ENCODE measurements at regions not wholly inside any gene's neighbourhood (a gene's known extent, or its start where the extent isn't known, plus 50 kb on each side); places are given as distances from the start of the nearest gene placed in this dataset.
A peak's percentile ranks its signal among the peaks of the same experiment; 100 is the strongest.

GRCh38 chr11:28619846-28620540, 511.8 kb downstream of the METTL15 start:
- no peak for DNase-seq (ENCODE audit: low read depth, low spot score)
- in situ Hi-C loops (cut with HindIII; ENCODE audit: low pct_unique_long_range_greater_than_20kb, low sequenced_read_pairs): no loop called here

- no peak for DNase-seq (ENCODE audit: low read depth, low spot score)
- in situ Hi-C loops (cut with HindIII; ENCODE audit: low pct_unique_long_range_greater_than_20kb, low sequenced_read_pairs): no loop called here
These were observed 510.2 kb downstream of the METTL15 start for GRCh38 chr11:28618416-28618815.

- no peak for DNase-seq (ENCODE audit: low read depth, low spot score)
- in situ Hi-C loops (cut with HindIII; ENCODE audit: low pct_unique_long_range_greater_than_20kb, low sequenced_read_pairs): no loop called here
These were observed 508.2 kb downstream of the METTL15 start for GRCh38 chr11:28616160-28616965.

GRCh38 chr11:28615542-28615941, 507.4 kb downstream of the METTL15 start:
- in situ Hi-C loops (cut with HindIII; ENCODE audit: low pct_unique_long_range_greater_than_20kb, low sequenced_read_pairs): no loop called here
- no peak for DNase-seq (ENCODE audit: low read depth, low spot score)

- in situ Hi-C loops (cut with HindIII; ENCODE audit: low pct_unique_long_range_greater_than_20kb, low sequenced_read_pairs): no loop called here
- peak; percentile 18 for DNase-seq (ENCODE audit: low read depth, low spot score)
These were observed 498.7 kb downstream of the METTL15 start for GRCh38 chr11:28606930-28607329.

- no peak for DNase-seq (ENCODE audit: low read depth, low spot score)
- in situ Hi-C loops (cut with HindIII; ENCODE audit: low pct_unique_long_range_greater_than_20kb, low sequenced_read_pairs): no loop called here
These were observed 491.5 kb downstream of the METTL15 start for GRCh38 chr11:28599656-28600055.

- DNase-seq (ENCODE audit: low read depth, low spot score): no peak
- in situ Hi-C loops (cut with HindIII; ENCODE audit: low pct_unique_long_range_greater_than_20kb, low sequenced_read_pairs): no loop called here
These were observed 490.3 kb downstream of the METTL15 start for GRCh38 chr11:28598531-28598930.

- no peak for DNase-seq (ENCODE audit: low read depth, low spot score)
- in situ Hi-C loops (cut with HindIII; ENCODE audit: low pct_unique_long_range_greater_than_20kb, low sequenced_read_pairs): no loop called here
These were observed 488.6 kb downstream of the METTL15 start for GRCh38 chr11:28596816-28597215.

GRCh38 chr11:28592141-28592540, 484.0 kb downstream of the METTL15 start:
- in situ Hi-C loops (cut with HindIII; ENCODE audit: low pct_unique_long_range_greater_than_20kb, low sequenced_read_pairs): no loop called here
- no peak for DNase-seq (ENCODE audit: low read depth, low spot score)

GRCh38 chr11:28584992-28585391, 476.8 kb downstream of the METTL15 start:
- DNase-seq (ENCODE audit: low read depth, low spot score): no peak
- in situ Hi-C loops (cut with HindIII; ENCODE audit: low pct_unique_long_range_greater_than_20kb, low sequenced_read_pairs): no loop called here

- in situ Hi-C loops (cut with HindIII; ENCODE audit: low pct_unique_long_range_greater_than_20kb, low sequenced_read_pairs): no loop called here
- no peak for DNase-seq (ENCODE audit: low read depth, low spot score)
These were observed 474.3 kb downstream of the METTL15 start for GRCh38 chr11:28582506-28582905.

GRCh38 chr11:28581286-28582242, 473.4 kb downstream of the METTL15 start:
- in situ Hi-C loops (cut with HindIII; ENCODE audit: low pct_unique_long_range_greater_than_20kb, low sequenced_read_pairs): no loop called here
- DNase-seq (ENCODE audit: low read depth, low spot score): no peak

- in situ Hi-C loops (cut with HindIII; ENCODE audit: low pct_unique_long_range_greater_than_20kb, low sequenced_read_pairs): no loop called here
These were observed 463.2 kb downstream of the METTL15 start for GRCh38 chr11:28571371-28571770.

GRCh38 chr11:28569106-28569505, 460.9 kb downstream of the METTL15 start:
- no peak for DNase-seq (ENCODE audit: low read depth, low spot score)
- in situ Hi-C loops (cut with HindIII; ENCODE audit: low pct_unique_long_range_greater_than_20kb, low sequenced_read_pairs): no loop called here

More at GRCh38 chr11:28571371-28571770, 463.2 kb downstream of the METTL15 start:
- DNase-seq (ENCODE audit: low read depth, low spot score): no peak

- in situ Hi-C loops (cut with HindIII; ENCODE audit: low pct_unique_long_range_greater_than_20kb, low sequenced_read_pairs): no loop called here
- peak; percentile 88 for DNase-seq (ENCODE audit: low read depth, low spot score)
These were observed 458.3 kb downstream of the METTL15 start for GRCh38 chr11:28566339-28567089.

GRCh38 chr11:28559492-28559891, 451.3 kb downstream of the METTL15 start:
- no peak for DNase-seq (ENCODE audit: low read depth, low spot score)
- in situ Hi-C loops (cut with HindIII; ENCODE audit: low pct_unique_long_range_greater_than_20kb, low sequenced_read_pairs): no loop called here

- in situ Hi-C loops (cut with HindIII; ENCODE audit: low pct_unique_long_range_greater_than_20kb, low sequenced_read_pairs): no loop called here
- no peak for DNase-seq (ENCODE audit: low read depth, low spot score)
These were observed 439.1 kb downstream of the METTL15 start for GRCh38 chr11:28547321-28547741.

Measured in SK-MEL-5 (cell line).